ENCODE measurements at regions not wholly inside any gene's neighbourhood (a gene's known extent, or its start where the extent isn't known, plus 50 kb on each side); places are given as distances from the start of the nearest gene placed in this dataset.
"Not testable (repeated sequence)": the region's sequence is repeated elsewhere in the genome, so short reads cannot be mapped to it uniquely, and the experiment has no call there.

GRCh38 chr4:129842096-129842495 lies 746.1 kb downstream of the C4orf33 start (continued):
- no peak for TF ChIP-seq ZNF830 (tag by site-specific recombination; IDR thresholded peaks at IDR 0.05; ENCODE audit: low read depth)

- Histone ChIP-seq H3K4me1 (ENCODE audit: control insufficient read depth, insufficient read depth, low read length) (no peaks in the 10 kb centered on the region), H3K9me3 (ENCODE audit: control insufficient read depth, insufficient read depth, low read depth, low read length) (no peaks in the 10 kb centered on the region), H3K36me3 (ENCODE audit: control insufficient read depth in 2 of 2, insufficient read depth in 1 of 2, low read length in 2 of 2) (no peaks in the 10 kb centered on the region), H3K4me3 (ENCODE audit: low read depth, low read length) (no peak overlapping the region), H3K27ac (ENCODE audit: extremely low read depth, low read depth, low read length) (no peak overlapping the region)
- ChIA-PET POLR2A (no interaction called here), CTCF (no interaction called here)
- TF ChIP-seq ZNF513 (tag by site-specific recombination; IDR thresholded peaks at IDR 0.05) (no peak), TSHZ1 (tag by site-specific recombination; IDR thresholded peaks at IDR 0.05; ENCODE audit: borderline replicate concordance) (no peak), ZNF518A (tag by site-specific recombination; conservative IDR thresholded peaks at IDR 0.05; ENCODE audit: low read depth) (no peak), PRDM1 (tag by site-specific recombination; IDR thresholded peaks at IDR 0.05) (no peak), KLF17 (tag by site-specific recombination; IDR thresholded peaks at IDR 0.05) (no peak), ZNF600 (tag by site-specific recombination; IDR thresholded peaks at IDR 0.05) (no peak), ZNF23 (tag by site-specific recombination; IDR thresholded peaks at IDR 0.05; ENCODE audit: borderline replicate concordance) (no peak), ZNF335 (tag by site-specific recombination; conservative IDR thresholded peaks at IDR 0.05) (no peak), SCRT2 (tag by site-specific recombination; IDR thresholded peaks at IDR 0.05) (no peak), ZNF580 (tag by site-specific recombination; IDR thresholded peaks at IDR 0.05) (no peak), ZBTB11 (tag by site-specific recombination; conservative IDR thresholded peaks at IDR 0.05; ENCODE audit: low read depth) (no peak), SETDB1 (IDR thresholded peaks at IDR 0.05; ENCODE audit: insufficient read length, low read length) (no peak), ZBTB21 (tag by site-specific recombination; IDR thresholded peaks at IDR 0.05) (no peak), ZNF366 (tag by site-specific recombination; conservative IDR thresholded peaks at IDR 0.05) (no peak)
These were observed 756.5 kb downstream of the C4orf33 start for GRCh38 chr4:129852434-129852833.

GRCh38 chr4:129853685-129854467 lies 757.9 kb downstream of the C4orf33 start:
- H3K9me3 ChIP-seq (ENCODE audit: control insufficient read depth, insufficient read depth, low read depth, low read length); H3K4me1 ChIP-seq (ENCODE audit: control insufficient read depth, insufficient read depth, low read length); H3K36me3 ChIP-seq (ENCODE audit: control insufficient read depth in 2 of 2, insufficient read depth in 1 of 2, low read length in 2 of 2); H3K4me3 ChIP-seq (ENCODE audit: low read depth, low read length); POLR2A ChIA-PET; H3K27ac ChIP-seq (ENCODE audit: extremely low read depth, low read depth, low read length); CTCF ChIA-PET: not testable (repeated sequence)

Data from HEK293 (cell line).